ENCODE measurements at regions not wholly inside any gene's neighbourhood (a gene's known extent, or its start where the extent isn't known, plus 50 kb on each side); places are given as distances from the start of the nearest gene placed in this dataset.

- FAIRE-seq, result no peak
- Histone ChIP-seq H3K9me3 (no peaks in the 10 kb centered on the region), H3K27ac (no peak overlapping the region), H3K4me1 (peaks cover 8% of the 10 kb centered on the region; the same call in 2 of the 3 replicates), H3K4me2 (no peak overlapping the region), H3K4me3 (no peak overlapping the region)
- ATAC-seq, result no peak
- ChIA-PET CTCF (no interaction called here), POLR2A (no interaction called here)
- TF ChIP-seq TP53 (CRISPR knock-in tag; IDR thresholded peaks at IDR 0.05), result no peak
- no peak for TF ChIP-seq POLR2A (IDR thresholded peaks at IDR 0.05; ENCODE audit: low read length)
- no peak for TF ChIP-seq ZC3H11A (IDR thresholded peaks at IDR 0.05)
- TF ChIP-seq EHMT2 (IDR thresholded peaks at IDR 0.05; ENCODE audit: low read depth), result no peak
- 76% methylated on average over 4 of the region's 4 CpGs for WGBS (ENCODE audit: missing lambda C conversion rate)
- no peak for DNase-seq (ENCODE audit: low read depth in 1 of 2, low spot score in 1 of 2)
These were observed 834.0 kb upstream of the PCDH9 start for GRCh38 chr13:68064001-68064770.

GRCh38 chr13:68063181-68063580 lies 833.0 kb upstream of the PCDH9 start:
- no peak for TF ChIP-seq JUNB (IDR thresholded peaks at IDR 0.05)
- no peak for TF ChIP-seq BCL3 (IDR thresholded peaks at IDR 0.05)
- no peak for TF ChIP-seq PBX3 (IDR thresholded peaks at IDR 0.05)
- TF ChIP-seq E2F6 (IDR thresholded peaks at IDR 0.05; ENCODE audit: borderline replicate concordance, low read depth), result no peak
- TF ChIP-seq NR3C1 (IDR thresholded peaks at IDR 0.05), result no peak
- ATAC-seq, result no peak
- ChIA-PET POLR2A (no interaction called here), CTCF (no interaction called here)
- DNase-seq (ENCODE audit: low read depth in 1 of 2, low spot score in 1 of 2), result no peak
- H3K4me3 ChIP-seq, result no peak overlapping the region
- no peak overlapping the region for H3K27ac ChIP-seq
- no peak overlapping the region for H3K4me2 ChIP-seq
- H3K9me3 ChIP-seq, result no peaks in the 10 kb centered on the region
- no peak for FAIRE-seq
- H3K4me1 ChIP-seq, result peaks cover 9% of the 10 kb centered on the region; the same call in 2 of the 3 replicates
- 96% methylated on average over 1 of the region's 1 CpG for WGBS (ENCODE audit: missing lambda C conversion rate)

GRCh38 chr13:68057836-68058235 lies 827.7 kb upstream of the PCDH9 start:
- H3K4me3 ChIP-seq, result no peak overlapping the region
- ATAC-seq (no peak; a peak in 1 of 6 replicates), FAIRE-seq (no peak), DNase-seq (ENCODE audit: low read depth in 1 of 2, low spot score in 1 of 2) (no peak)
- H3K27ac ChIP-seq, result peak overlapping the region; percentile 42 to 75; a peak in 5 of 6 replicates
- ChIA-PET CTCF (no interaction called here), POLR2A (no interaction called here)
- H3K9me3 ChIP-seq, result no peaks in the 10 kb centered on the region
- peak overlapping the region; percentile 41; the same call in 2 of the 3 replicates for H3K4me2 ChIP-seq
- peaks cover 16% of the 10 kb centered on the region for H3K4me1 ChIP-seq
- TF ChIP-seq HOXA7 (CRISPR knock-in tag; IDR thresholded peaks at IDR 0.05), result no peak
- no peak for TF ChIP-seq NFE2L2 (conservative IDR thresholded peaks at IDR 0.05; ENCODE audit: low read length)
- TF ChIP-seq HMGXB4 (CRISPR knock-in tag; IDR thresholded peaks at IDR 0.05; ENCODE audit: borderline replicate concordance), result no peak
- no peak for TF ChIP-seq TP53 (CRISPR knock-in tag; IDR thresholded peaks at IDR 0.05)
- TF ChIP-seq KDM1A (IDR thresholded peaks at IDR 0.05; ENCODE audit: low read depth), result no peak
- TF ChIP-seq MAX (IDR thresholded peaks at IDR 0.05), result no peak
- TF ChIP-seq RFX5 (IDR thresholded peaks at IDR 0.05), result no peak
- TF ChIP-seq HOXB5 (CRISPR knock-in tag; IDR thresholded peaks at IDR 0.05), result no peak
- TF ChIP-seq PBX3 (IDR thresholded peaks at IDR 0.05), result no peak
- TF ChIP-seq BHLHE40 (IDR thresholded peaks at IDR 0.05; ENCODE audit: low read depth, low read length), result no peak
